ENCODE measurements at regions not wholly inside any gene's neighbourhood (a gene's known extent, or its start where the extent isn't known, plus 50 kb on each side); places are given as distances from the start of the nearest gene placed in this dataset.

DNA sequence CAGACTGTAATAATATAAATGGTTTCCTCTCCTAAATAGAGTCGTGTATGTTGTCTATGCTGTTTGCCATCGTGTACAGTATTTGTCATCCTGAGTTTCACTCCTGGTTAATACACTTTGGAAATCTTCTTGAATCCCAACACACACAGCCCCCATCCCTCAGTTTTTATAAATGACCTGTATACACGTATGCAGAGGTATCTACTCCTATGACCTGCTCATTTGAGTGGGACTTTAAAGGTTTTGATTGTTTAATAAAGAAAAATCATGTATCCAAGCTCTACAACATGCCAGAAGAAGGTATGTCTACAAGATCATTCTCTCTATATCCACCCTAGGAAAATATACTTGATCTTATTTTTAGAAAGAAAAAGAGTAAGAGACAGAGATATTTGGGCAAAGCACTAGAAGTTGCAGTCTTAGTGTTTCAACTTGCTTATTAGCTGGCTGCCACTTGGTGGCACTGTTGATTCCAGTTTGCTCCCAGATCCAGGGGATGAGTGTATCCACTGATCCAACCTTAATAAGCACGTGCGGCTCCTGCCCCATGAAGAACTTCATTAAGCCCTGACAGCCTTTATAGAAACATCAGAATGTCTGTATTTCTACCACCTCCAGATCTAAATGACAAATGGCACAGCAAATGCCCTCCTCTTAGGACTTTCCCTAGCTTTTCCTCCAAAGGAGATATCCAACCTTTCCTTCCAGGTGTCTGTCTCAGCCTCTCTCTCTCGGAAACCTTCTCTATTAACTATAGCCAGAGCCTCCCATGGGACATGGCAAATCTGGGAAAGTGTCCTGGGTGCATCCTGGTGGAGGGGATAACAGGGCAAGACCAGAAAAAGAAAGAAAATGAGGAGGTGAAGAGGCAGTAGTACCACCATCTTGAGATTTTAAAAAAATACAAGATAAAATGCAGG, 181.6 kb upstream of the NEBL start:
- DNase-seq = peak; percentile 88

DNA sequence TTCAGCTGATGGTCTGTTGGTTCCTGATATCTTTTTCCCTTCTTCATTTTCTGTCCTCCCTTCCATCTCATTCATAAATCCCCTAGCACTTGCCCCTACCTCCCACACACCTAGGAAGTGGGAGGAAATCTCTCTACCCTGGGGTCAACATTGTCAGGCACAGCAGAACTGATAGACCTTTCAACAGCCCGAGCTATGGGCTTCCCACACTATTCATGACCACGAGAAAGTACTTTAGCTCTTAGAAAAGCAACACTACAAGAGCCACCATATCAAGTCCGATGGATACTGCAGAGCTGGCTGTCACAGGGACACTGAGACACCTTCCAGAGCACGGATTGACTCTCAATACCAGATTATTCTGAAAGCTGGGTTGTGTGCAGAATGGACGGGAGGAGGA, 180.6 kb upstream of the NEBL start:
- no peak for DNase-seq

DNA sequence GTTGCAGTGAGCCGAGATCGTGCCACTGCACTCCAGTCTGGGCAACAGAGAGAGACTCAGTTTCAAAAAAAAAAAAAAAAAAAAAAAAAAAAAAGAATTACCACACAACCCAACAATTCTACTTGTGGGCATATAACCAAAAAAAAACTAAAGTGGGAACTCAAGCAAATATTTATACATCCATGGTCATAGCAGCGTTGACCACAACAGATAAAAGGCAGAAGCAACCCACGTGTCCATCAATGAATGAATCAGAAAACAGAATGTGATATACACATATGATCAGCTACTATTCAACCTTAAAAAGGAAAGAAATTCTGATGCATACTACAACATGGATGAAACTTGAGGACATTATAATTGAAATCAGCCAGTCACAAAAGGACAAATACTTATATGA, 179.3 kb upstream of the NEBL start:
- no peak for DNase-seq

DNA sequence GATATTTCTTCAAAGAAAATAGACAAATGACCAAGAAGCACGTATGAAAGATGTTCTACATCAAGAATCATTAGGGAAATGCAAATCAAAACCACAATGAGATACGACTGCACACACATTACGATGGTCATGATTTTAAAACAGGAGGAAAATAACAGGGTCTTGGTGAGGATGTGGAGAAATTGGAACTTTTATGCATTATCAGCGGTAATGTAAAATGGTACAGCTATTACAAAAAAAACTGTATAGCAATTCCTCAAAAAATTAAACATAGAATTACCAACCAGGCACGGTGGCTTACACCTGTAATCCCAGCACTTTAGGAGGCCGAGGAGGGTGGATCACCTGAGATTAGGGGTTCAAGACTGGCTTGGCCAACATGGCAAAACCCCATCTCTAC, 178.8 kb upstream of the NEBL start:
- no peak for DNase-seq

DNA sequence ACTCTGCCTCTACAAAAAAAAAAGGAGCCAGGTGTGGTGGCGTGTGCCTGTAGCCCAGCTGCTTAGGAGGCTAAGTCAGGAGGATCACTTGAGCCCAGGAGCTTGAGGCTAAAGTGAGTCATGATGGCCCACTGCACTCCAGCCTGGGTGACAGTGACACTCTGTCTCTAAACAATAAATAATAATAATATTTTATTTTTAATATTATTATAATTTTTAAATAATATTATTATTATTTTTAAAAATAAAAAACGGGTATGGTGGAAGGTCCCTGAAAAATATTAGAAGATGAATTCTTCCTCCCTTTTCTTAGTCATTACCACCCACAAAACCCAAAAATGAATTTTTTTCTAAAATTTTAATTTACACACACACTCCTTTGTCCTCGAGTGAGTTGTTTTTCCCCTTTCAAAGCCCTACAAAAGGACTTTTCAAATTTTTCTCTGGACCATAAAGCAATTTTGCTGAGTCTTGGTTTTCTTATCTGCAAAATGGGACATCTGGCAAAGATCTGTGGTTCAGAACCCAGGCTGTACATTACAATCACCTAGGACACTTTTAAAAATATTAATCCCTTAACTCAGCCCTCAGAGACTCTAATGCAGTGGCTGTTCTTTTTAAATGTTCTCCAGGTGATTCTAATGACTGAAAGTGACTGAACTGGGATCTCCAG, 174.0 kb upstream of the NEBL start:
- DNase-seq = no peak

DNA sequence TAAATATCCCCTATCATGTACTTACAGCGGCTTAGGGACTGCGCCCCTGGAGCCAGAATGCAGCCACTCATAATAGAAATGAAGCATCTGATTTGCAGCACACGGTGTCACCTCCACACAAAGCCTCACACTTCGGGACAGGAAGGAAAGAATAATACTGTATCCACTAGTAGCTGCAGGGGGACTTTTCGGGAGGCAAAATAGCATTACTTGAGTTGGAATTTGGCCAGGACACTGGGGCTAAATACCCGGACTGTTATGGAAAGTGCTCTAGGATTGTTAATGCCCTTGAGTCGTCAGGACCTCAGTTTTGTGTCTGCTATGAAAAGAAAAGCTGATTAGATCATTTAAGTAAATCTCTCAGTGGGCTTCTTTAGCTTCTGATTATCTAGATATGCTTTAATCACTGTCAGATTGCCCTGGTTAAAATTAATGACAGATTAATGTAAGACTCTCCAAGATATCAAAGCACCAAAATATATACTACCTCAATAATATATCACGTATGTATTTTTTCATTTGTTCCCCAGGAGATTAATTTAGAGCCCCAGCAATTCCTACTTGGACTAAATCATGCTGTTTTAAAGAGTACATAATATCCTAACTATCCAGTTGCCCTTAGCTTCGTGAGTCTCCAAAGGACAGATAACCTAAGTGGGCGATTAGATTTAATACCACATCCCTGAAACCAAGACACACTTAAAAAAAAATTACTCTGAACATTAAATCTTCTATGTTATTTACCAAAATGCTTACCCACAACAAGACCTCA, 173.0 kb upstream of the NEBL start:
- peak; percentile 93 for DNase-seq

DNA sequence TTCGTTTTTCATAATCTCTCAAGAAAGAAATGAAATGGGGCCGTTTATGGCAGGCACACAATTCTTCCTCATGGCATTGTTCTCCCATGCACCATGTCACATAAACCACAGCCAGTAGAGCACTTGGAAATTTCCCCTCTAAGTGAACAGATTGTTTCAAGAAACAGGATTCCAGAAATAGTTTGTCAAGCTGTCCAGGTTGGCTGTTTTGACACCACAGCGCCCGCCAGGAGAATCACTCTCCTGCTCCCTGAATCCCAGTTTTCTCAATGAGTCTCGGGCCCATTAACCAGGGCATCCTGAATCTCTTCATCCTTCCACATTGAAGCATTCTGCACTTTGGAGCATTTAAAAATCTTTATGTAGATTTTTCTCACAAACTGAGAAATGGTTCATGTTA, 172.2 kb upstream of the NEBL start:
- no peak for DNase-seq

DNA sequence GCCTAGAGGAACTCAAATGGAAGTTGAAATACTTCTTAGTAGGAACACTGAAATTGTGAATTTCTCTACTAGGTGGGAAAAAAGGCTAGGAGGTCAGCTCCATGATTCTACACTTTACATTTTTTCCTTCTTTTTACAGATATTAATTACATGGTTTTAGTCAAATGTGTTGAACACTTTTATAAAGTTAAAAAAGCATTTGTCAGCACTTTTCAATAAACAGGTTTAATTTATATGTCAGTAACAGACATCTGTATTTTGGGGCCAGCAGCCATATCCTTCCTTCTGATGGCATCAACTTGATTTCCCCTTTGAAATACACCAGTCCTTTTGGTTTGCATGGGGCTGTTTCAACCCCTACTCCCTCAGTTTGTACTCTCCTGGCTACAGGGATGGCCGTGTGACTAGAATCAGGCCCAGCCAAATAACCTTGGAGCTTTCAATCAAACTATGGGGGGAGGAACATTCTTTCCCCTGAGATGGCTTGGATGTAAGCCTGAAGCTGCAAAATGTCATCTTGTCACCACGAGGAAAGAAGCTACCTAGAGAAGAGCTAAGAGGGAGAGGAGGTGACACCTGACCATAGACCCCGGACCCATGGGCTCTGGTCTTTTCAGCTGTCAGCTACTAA, 171.0 kb upstream of the NEBL start:
- no peak for DNase-seq

DNA sequence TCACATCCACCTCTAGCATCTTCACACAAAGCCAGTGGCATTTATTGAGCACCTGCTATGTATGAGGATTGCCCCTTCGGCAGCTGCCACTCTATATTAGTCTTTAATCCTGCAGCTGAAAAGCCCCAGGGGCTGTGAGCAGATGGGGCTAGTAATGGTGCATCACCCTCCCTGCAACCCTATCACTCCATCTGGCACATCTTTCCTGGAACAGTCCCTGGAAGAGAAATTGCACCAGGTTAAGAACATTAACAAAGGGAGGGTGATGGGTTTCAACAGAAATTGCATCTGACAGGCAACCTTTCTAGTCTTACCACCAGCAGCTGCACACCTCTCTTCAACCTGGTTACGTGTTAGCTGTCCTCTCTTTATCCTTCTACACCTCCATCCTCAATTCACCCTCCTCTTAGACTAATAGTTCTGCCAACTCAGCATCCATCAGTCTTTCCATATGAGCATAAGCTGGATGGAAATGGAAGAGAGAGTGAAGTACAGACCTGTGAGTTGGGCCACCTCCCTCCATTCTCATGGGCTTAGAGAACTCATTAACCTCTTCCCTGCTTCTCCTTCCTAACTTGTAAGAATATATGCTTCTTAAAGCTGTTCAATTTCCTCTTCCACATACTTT, 168.6 kb upstream of the NEBL start:
- peak; percentile 28 for DNase-seq

DNA sequence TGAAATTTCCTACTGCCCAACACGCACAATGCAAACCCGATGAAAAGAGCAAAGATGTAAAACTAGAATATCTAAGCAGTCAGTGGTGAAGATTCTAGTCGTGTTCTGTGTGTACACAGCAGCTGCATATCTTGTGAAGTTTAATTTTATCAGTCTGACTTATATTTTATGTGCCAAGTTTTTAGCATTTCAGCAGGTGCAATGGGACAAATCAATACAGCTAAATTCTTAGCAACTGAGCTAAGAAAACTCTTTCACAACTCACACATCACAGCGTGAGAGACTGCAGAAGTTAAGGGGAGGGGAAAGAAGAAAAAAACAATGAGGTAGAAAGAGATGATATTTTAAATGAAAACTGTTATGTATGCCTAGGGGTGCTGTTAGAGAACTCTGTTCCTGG, 164.9 kb upstream of the NEBL start:
- no peak for DNase-seq

DNA sequence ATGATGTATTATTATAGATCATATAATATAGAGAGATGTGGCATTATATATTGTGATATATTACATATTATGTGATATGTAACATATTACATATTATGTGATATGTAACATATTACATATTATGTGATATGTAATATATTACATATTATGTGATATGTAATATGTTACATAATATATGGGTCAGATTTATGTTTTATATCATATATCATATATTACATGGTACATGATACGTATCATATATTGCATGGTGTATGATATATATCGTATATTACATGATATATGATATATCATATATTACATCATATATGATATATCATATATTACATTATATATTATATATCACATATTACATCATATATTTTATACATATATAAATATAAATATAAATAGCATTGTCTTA, 164.1 kb upstream of the NEBL start:
- no peak for DNase-seq

DNA sequence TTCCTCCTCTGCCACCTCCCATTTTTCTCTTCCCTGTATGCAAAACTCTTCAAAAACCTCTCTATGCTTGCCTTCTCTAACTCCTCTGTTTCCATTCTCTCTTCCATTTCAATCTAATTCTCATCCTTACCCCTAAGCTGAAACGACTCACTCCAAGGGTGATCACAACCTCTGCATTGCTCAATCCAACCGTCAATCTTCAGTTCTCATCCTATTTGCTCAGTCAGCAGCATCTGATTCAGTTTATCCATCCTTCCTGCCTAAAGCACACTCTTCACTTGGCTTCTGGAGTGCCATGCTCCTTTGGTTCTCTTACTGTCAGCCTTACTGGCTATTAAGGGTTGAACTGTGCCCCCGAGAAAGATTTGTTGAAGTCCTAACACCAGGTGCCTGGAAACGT, 163.5 kb upstream of the NEBL start:
- DNase-seq = no peak

DNA sequence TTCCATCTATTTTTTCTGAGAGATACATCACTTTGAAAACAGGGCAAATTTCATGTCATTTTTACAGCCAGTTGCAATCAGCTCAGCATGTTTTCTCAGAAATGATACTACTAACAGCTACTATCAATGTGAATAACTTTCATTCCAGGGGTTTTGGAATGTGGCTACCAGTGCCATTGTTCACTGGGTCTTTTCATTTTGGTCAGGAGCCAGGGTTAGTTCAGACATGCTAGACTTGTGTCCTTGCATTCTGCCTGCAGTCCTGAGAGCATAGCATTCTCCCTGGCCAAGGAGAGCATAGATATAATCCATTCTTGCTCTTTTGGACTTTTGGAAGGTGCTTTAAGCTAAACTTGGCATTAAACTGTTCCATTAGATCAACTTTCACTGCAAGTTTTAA, 160.9 kb upstream of the NEBL start:
- DNase-seq = no peak

DNA sequence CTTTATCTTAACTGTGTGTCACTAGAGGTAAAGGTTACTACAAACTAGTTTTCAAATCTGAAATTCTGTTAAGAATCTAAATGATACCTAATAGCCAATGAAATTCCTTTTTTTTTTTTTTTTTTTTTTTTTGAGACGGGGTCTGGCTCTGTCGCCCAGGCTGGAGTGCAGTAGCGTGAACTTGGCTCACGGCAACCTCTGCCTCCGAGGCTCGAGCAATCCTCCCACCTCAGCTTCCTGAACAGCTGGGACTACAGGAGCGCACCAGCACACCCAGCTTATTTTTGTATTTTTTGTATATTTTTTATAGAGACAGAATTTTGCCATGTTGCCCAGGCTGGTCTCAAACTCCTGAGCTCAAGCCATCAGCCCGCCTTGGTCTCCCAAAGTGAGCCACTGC, 160.3 kb upstream of the NEBL start:
- no peak for DNase-seq

DNA sequence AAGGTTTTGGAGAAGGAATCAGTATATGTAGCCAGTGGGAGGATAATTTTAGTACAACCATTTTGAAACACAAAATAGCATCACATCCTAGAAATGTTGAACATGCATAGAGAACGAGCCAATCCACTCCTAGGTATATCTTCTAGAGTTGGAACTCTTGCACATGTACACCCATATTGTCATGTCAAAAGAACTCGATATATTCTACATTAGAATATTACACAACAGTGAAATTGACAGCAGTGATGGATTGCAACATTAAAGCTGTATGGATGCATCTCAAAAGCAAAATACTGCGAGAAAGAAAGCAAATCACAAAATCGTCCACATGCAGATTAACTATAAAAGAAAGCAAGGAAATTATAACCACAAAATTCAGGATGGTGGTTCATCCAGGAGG, 159.3 kb upstream of the NEBL start:
- DNase-seq = no peak

DNA sequence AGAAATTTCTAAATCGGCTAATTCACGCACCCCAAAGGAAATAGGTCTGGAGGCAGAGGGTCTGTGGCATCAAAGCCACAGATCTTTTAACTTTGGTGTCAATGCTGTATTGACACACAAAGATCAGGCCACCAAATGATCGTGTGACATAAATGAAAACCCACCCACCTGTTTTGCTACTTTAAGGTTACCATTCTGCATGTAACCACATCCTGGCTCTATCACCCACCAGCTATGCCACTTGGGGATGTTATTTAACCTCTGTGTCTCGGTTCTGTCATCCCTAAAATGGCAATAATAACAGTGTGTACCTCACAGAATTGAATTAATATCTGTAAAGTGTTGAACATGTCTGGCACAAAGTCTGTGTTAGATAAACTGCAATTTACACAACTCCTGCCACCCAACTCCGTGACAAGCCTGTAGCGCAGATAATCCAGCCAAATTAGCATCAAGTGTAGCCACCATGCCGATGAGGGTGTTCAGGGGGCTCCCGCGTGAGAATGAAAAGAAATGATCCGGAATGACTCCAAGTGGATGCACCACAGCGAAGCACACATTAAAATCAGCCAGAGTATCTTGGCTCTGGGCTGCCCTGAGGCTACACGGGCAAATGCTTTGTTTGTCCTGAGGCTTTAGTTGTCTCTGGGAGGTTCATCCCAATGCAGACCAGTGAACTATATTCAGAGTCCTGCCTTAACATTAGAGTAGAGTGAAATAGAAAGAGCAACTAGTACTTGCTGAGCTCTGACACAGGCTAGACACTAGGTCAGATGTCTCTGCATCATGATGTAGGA, 158.4 kb upstream of the NEBL start:
- DNase-seq = peak; percentile 22

DNA sequence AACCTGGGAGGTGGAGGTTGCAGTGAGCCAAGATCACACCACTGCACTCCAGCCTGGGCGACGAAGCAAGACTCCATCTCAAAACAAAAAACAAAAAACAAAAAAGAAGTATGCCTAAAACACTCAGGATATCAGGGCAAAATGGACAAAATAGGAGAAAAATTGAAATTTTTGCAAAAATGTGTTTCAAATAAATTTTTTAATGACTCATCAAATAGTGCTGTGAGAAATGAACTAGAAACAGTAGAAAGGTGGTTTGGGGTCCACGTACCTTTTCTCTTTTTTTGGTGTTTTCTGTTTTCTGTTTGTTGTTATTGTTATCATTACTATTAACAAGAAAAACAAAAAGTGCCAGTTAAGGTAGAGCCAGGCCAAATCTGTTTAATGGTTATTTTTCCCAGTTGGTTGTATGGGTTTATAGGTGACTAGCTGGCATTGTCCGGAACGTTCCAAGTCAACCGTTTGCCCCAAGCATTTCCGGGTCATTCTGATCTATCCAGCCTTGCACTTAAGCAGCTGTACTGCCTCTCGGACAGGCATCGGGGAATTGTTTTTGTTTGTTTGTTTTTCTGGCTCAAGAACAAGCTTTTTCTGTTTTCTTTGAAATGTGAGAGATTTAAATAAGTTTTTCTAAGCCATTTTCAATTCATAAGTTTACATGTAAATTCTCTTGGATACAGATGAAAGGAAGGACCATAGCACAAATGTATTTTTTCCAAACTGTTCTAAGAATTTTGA, 157.0 kb upstream of the NEBL start:
- DNase-seq = no peak

DNA sequence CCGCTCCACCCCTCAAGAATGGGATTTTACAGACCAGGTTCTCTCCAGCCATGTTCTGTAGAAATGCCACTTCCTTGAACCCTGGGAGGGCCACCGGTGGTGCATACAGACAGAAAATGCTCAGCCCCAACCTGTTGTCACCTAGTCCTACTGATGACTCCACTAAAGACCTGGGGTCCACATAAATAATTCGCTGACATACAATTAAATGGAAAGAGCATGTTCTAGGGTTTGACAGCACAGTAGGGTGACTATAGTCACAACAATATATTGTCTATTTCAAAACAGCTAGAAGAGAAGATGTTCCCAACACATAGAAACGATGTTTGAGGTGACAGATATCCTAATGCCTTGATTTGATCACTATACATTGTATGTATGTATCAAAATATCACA, 155.6 kb upstream of the NEBL start:
- DNase-seq = no peak

DNA sequence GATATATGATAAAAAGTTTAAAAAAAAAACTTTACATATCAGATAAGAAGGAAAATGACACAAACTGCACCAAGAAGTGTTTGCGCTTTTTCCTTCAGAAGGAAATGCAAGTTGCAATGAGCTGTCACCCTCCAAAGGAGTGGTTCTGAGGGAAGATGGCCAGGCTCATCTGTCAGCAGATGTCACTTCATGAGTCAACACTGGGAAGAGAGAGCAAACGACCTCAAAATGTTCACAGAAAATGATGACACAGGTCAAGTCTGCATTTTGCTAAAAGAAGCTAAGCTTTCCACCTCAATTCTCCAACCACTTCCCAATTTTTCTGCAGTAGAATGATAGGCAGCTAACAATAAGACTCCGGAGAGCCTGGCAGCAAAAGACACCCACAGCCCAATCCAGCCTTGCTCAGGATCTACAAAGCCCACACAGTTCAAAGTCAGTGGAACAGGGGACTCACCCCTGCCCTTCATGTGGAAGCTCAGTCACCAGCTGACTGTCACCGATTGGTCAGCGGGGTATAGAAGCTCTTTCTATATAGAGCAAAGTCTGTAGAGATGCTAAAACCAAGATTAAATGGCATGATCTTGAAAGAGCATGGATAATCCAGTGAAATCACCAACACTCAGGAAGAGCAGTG, 155.1 kb upstream of the NEBL start:
- DNase-seq = no peak

DNA sequence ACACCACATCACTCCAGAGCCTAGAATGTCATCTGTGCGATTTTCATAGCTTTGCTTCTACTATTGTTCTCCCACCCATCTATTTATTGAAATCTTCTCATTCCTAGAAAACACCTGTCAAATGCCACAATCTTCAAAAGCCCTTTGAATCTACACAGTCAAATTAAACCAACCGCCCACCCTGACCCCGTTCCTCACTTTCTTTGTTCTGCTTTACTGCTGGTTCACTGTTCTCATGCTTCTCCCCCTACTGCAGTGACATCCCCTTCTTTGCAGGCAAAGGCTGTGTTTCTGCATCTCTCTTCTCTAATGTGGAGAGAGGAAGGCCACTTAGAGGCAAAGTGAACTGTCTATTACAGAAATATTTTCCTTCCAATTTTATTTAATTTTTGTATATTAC, 152.4 kb upstream of the NEBL start:
- peak; percentile 16 for DNase-seq

DNA sequence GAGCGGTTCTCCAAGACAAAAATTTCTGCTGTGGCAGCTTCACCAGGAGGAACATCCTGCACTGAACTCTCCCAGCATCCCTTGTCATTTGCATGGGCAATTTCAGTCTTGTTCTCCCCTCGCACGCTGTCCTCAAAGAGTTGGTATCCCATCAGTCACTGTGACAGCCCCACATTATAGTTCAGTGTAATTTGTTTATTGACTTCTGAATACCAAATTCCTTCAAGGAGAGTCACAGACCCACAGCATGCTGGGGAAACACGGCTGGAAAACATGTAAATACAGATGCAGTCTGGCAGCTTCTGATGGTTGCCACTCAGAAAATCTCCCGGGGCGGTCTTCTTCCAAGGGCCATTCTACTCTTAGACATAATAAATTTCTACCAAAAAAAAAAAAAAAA, 151.0 kb upstream of the NEBL start:
- DNase-seq = no peak
